ENCODE measurements at regions not wholly inside any gene's neighbourhood (a gene's known extent, or its start where the extent isn't known, plus 50 kb on each side); places are given as distances from the start of the nearest gene placed in this dataset.

- Histone ChIP-seq H3K79me2 (ENCODE audit: control insufficient read depth, low read length) (no peaks in the 10 kb centered on the region), H3K9me2 (replicated peaks; ENCODE audit: control insufficient read depth, low read length) (no peaks in the 10 kb centered on the region), H3K27ac (ENCODE audit: low read depth, low read length) (no peak overlapping the region), H3K9me3 (ENCODE audit: control insufficient read depth, insufficient read depth, low read length) (no peaks in the 10 kb centered on the region), H3K4me3 (ENCODE audit: low read length) (no peak overlapping the region), H3F3A (ENCODE audit: control insufficient read depth, insufficient read depth) (no peaks in the 10 kb centered on the region), H3K4me1 (ENCODE audit: control insufficient read depth, low read length) (peaks cover 21% of the 10 kb centered on the region), H3K27me3 (ENCODE audit: control insufficient read depth, low read length) (no peaks in the 10 kb centered on the region), H3K4me2 (ENCODE audit: low read length) (peak overlapping the region; percentile 34), H4K20me1 (ENCODE audit: control insufficient read depth, insufficient read depth, low read depth, low read length) (no peaks in the 10 kb centered on the region), H3K36me3 (ENCODE audit: control insufficient read depth, low read length) (no peaks in the 10 kb centered on the region)
- TF ChIP-seq EZH2phosphoT487 (IDR thresholded peaks at IDR 0.05; ENCODE audit: borderline replicate concordance, low read length) (no peak), CTCF (IDR thresholded peaks at IDR 0.05; ENCODE audit: low read depth, low read length, poor library complexity, severe bottlenecking) (no peak)
Observed at GRCh38 chrX:125627676-125628075, 308.0 kb downstream of the TEX13C start.

GRCh38 chrX:125628435-125628834 is 308.8 kb downstream of the TEX13C start:
- Histone ChIP-seq H3F3A (ENCODE audit: control insufficient read depth, insufficient read depth) (no peaks in the 10 kb centered on the region), H3K27me3 (ENCODE audit: control insufficient read depth, low read length) (no peaks in the 10 kb centered on the region), H3K4me1 (ENCODE audit: control insufficient read depth, low read length) (peaks cover 21% of the 10 kb centered on the region), H4K20me1 (ENCODE audit: control insufficient read depth, insufficient read depth, low read depth, low read length) (no peaks in the 10 kb centered on the region), H3K79me2 (ENCODE audit: control insufficient read depth, low read length) (no peaks in the 10 kb centered on the region), H3K9me3 (ENCODE audit: control insufficient read depth, insufficient read depth, low read length) (no peaks in the 10 kb centered on the region), H3K4me2 (ENCODE audit: low read length) (peak overlapping the region; percentile 34; the same call in 1 of the 2 replicates), H3K4me3 (ENCODE audit: low read length) (no peak overlapping the region), H3K27ac (ENCODE audit: low read depth, low read length) (no peak overlapping the region), H3K36me3 (ENCODE audit: control insufficient read depth, low read length) (no peaks in the 10 kb centered on the region), H3K9me2 (replicated peaks; ENCODE audit: control insufficient read depth, low read length) (no peaks in the 10 kb centered on the region)
- TF ChIP-seq CTCF (IDR thresholded peaks at IDR 0.05; ENCODE audit: low read depth, low read length, poor library complexity, severe bottlenecking) (no peak), EZH2phosphoT487 (IDR thresholded peaks at IDR 0.05; ENCODE audit: borderline replicate concordance, low read length) (no peak)

GRCh38 chrX:125641405-125641804 is 321.7 kb downstream of the TEX13C start:
- Histone ChIP-seq H3K9me3 (ENCODE audit: control insufficient read depth, insufficient read depth, low read length) (no peaks in the 10 kb centered on the region), H3K36me3 (ENCODE audit: control insufficient read depth, low read length) (no peaks in the 10 kb centered on the region), H4K20me1 (ENCODE audit: control insufficient read depth, insufficient read depth, low read depth, low read length) (no peaks in the 10 kb centered on the region), H3K79me2 (ENCODE audit: control insufficient read depth, low read length) (no peaks in the 10 kb centered on the region), H3K27me3 (ENCODE audit: control insufficient read depth, low read length) (no peaks in the 10 kb centered on the region), H3K27ac (ENCODE audit: low read depth, low read length) (no peak overlapping the region), H3K4me2 (ENCODE audit: low read length) (no peak overlapping the region), H3F3A (ENCODE audit: control insufficient read depth, insufficient read depth) (no peaks in the 10 kb centered on the region), H3K4me1 (ENCODE audit: control insufficient read depth, low read length) (no peaks in the 10 kb centered on the region), H3K4me3 (ENCODE audit: low read length) (no peak overlapping the region), H3K9me2 (replicated peaks; ENCODE audit: control insufficient read depth, low read length) (no peaks in the 10 kb centered on the region)
- no peak for TF ChIP-seq EZH2phosphoT487 (IDR thresholded peaks at IDR 0.05; ENCODE audit: borderline replicate concordance, low read length)
- no peak for TF ChIP-seq CTCF (IDR thresholded peaks at IDR 0.05; ENCODE audit: low read depth, low read length, poor library complexity, severe bottlenecking)

- Histone ChIP-seq H3K36me3 (ENCODE audit: control insufficient read depth, low read length) (no peaks in the 10 kb centered on the region), H3K4me3 (ENCODE audit: low read length) (no peak overlapping the region), H3K9me3 (ENCODE audit: control insufficient read depth, insufficient read depth, low read length) (no peaks in the 10 kb centered on the region), H3K4me2 (ENCODE audit: low read length) (no peak overlapping the region), H4K20me1 (ENCODE audit: control insufficient read depth, insufficient read depth, low read depth, low read length) (no peaks in the 10 kb centered on the region), H3K79me2 (ENCODE audit: control insufficient read depth, low read length) (no peaks in the 10 kb centered on the region), H3K27me3 (ENCODE audit: control insufficient read depth, low read length) (no peaks in the 10 kb centered on the region), H3K4me1 (ENCODE audit: control insufficient read depth, low read length) (no peaks in the 10 kb centered on the region), H3F3A (ENCODE audit: control insufficient read depth, insufficient read depth) (no peaks in the 10 kb centered on the region), H3K27ac (ENCODE audit: low read depth, low read length) (no peak overlapping the region), H3K9me2 (replicated peaks; ENCODE audit: control insufficient read depth, low read length) (no peaks in the 10 kb centered on the region)
- TF ChIP-seq CTCF (IDR thresholded peaks at IDR 0.05; ENCODE audit: low read depth, low read length, poor library complexity, severe bottlenecking) (peak; percentile 29), EZH2phosphoT487 (IDR thresholded peaks at IDR 0.05; ENCODE audit: borderline replicate concordance, low read length) (no peak)
Observed at GRCh38 chrX:125646195-125646594, 326.5 kb downstream of the TEX13C start.
